Smooth muscle cell (in vitro differentiated cells): ENCODE measurements at regions not wholly inside any gene's neighbourhood (a gene's known extent, or its start where the extent isn't known, plus 50 kb on each side); places are given as distances from the start of the nearest gene placed in this dataset.

ENCODE experiments used
- DNase-seq: peaks from one replicate; lab custom pipeline; 2025; ENCODE audit not compliant: unreplicated experiment; lab: John Stamatoyannopoulos, UW
- H2AFZ ChIP-seq: fragments of 200-600 bp; sonication (generic); 2 replicates; pipeline ENCODE4 v1.6.0; 2016; ENCODE audit warnings: antibody characterized with exemption, low read depth, mild to moderate bottlenecking
- H3F3A ChIP-seq: fragments of 200-600 bp; sonication (generic); 2 replicates; pipeline ENCODE4 v1.6.0; 2017; ENCODE audit warnings: antibody characterized with exemption, low read depth
- H3K27ac ChIP-seq: fragments of 200-600 bp; sonication (generic); 2 replicates; pipeline ENCODE4 v1.5.1; 2016; ENCODE audit warnings: low read depth, mild to moderate bottlenecking
- H3K27me3 ChIP-seq: fragments of 200-600 bp; sonication (generic); 2 replicates; pipeline ENCODE4 v1.6.1; 2016; ENCODE audit warnings: low read depth, mild to moderate bottlenecking
- H3K36me3 ChIP-seq: fragments of 200-600 bp; sonication (generic); 2 replicates; pipeline ENCODE4 v1.5.1; 2016; ENCODE audit warnings: low read depth
- H3K4me1 ChIP-seq: fragments of 200-600 bp; sonication (generic); 2 replicates; pipeline ENCODE4 v1.5.1; 2016; ENCODE audit warnings: low read depth
- H3K4me2 ChIP-seq: fragments of 200-600 bp; sonication (generic); 2 replicates; pipeline ENCODE4 v1.6.0; 2016; ENCODE audit warnings: mild to moderate bottlenecking
- H3K4me3 ChIP-seq: fragments of 200-600 bp; sonication (generic); 2 replicates; pipeline ENCODE4 v1.5.1; 2016; ENCODE audit warnings: mild to moderate bottlenecking
- H3K79me2 ChIP-seq: fragments of 200-600 bp; sonication (generic); 2 replicates; pipeline ENCODE4 v1.6.0; 2016; ENCODE audit warnings: low read depth, mild to moderate bottlenecking
- H3K9ac ChIP-seq: fragments of 200-600 bp; sonication (generic); 2 replicates; pipeline ENCODE4 v1.6.0; 2016; ENCODE audit warnings: low read depth
- H3K9me3 ChIP-seq: fragments of 200-600 bp; sonication (generic); replicated peaks from 2 replicates; pipeline ENCODE4 v1.5.1; 2016; ENCODE audit warnings: low read depth
- H4K20me1 ChIP-seq: fragments of 200-600 bp; sonication (generic); 2 replicates; pipeline ENCODE4 v1.6.0; 2016; ENCODE audit warnings: low read depth
- CTCF ChIP-seq: fragments of 200-600 bp; sonication (generic); IDR thresholded peaks from 2 replicates; pipeline ENCODE4 v1.5.1; 2017; ENCODE audit warnings: borderline replicate concordance, mild to moderate bottlenecking, antibody characterized with exemption; ENCODE audit not compliant: insufficient read depth, poor library complexity, severe bottlenecking
- WGBS: methylation state at CpG from one replicate; pipeline ENCODE4 v1.1.7; 2016; ENCODE audit warnings: low lambda C conversion rate; 5-methylcytosine and 5-hydroxymethylcytosine counted together

- no peaks in the 10 kb centered on the region for H3K36me3 ChIP-seq
- no peak for DNase-seq
- H3K9me3 ChIP-seq: no peaks in the 10 kb centered on the region
- peaks cover 12% of the 10 kb centered on the region for H3K4me1 ChIP-seq
- no peak for TF ChIP-seq CTCF
- no peaks in the 10 kb centered on the region for H4K20me1 ChIP-seq
- no peaks in the 10 kb centered on the region for H3F3A ChIP-seq
- no peak overlapping the region for H3K4me2 ChIP-seq
- H3K4me3 ChIP-seq: no peak overlapping the region
- H3K79me2 ChIP-seq: no peaks in the 10 kb centered on the region
- 90% methylated on average over 7 of the region's 7 CpGs for WGBS
- H3K9ac ChIP-seq: no peak overlapping the region
- H3K27ac ChIP-seq: no peak overlapping the region
- no peak overlapping the region for H2AFZ ChIP-seq
- no peaks in the 10 kb centered on the region for H3K27me3 ChIP-seq
Observed at GRCh38 chr2:217268978-217269377, 409.1 kb upstream of the TNP1 start.

DNA sequence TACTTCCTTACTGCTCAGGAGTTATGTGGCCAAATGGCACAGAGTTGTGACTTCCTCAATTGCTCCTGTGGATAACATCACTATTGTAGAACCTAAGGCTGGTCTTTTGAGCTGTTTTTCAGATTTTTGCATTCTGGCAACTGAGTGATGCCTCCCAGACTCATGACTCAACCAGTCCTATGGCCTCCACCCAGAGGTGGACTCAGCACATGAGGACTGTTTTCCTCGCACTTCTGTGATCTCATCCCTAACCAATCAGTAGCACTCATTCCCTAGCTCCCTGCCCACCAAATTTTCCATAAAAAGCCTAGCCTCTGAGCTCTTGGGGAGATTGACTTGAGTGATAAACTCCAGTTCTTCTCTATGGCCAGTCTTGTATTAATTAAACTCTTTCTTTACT is 407.9 kb upstream of the TNP1 start:
- no peaks in the 10 kb centered on the region for H3K27me3 ChIP-seq
- H4K20me1 ChIP-seq: no peaks in the 10 kb centered on the region
- H3K4me1 ChIP-seq: peaks cover 12% of the 10 kb centered on the region
- H3K27ac ChIP-seq: no peak overlapping the region
- 95% methylated on average over 1 of the region's 1 CpG for WGBS
- H3K9me3 ChIP-seq: no peaks in the 10 kb centered on the region
- H3K36me3 ChIP-seq: no peaks in the 10 kb centered on the region
- no peak overlapping the region for H2AFZ ChIP-seq
- DNase-seq: no peak
- TF ChIP-seq CTCF: no peak
- H3K4me2 ChIP-seq: no peak overlapping the region
- no peaks in the 10 kb centered on the region for H3F3A ChIP-seq
- H3K9ac ChIP-seq: no peak overlapping the region
- no peak overlapping the region for H3K4me3 ChIP-seq
- H3K79me2 ChIP-seq: no peaks in the 10 kb centered on the region

DNA sequence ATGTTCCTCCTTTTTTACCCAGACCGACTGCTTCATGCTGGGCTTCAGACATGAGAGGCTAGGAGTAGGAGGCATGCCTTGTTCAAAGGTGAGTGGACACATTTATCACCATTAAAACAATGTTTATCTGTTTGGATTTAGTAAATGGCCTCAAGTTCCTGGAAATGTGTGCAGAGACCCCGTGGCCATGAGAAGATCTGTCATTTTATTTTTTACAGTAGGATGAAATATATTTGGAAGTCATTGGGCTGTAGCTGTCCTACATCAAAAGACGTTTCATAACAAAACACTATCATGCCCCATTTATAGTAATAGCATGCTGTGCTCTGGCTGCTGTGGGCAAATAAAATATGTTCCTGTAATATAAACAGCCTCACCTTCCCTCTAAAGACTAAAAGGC is 403.9 kb upstream of the TNP1 start:
- Histone ChIP-seq H3K79me2 (no peaks in the 10 kb centered on the region), H4K20me1 (no peaks in the 10 kb centered on the region), H3K36me3 (no peaks in the 10 kb centered on the region), H3K27me3 (no peaks in the 10 kb centered on the region), H3K9me3 (no peaks in the 10 kb centered on the region), H3F3A (no peaks in the 10 kb centered on the region), H3K4me1 (peaks cover 10% of the 10 kb centered on the region), H2AFZ (no peak overlapping the region), H3K27ac (no peak overlapping the region), H3K4me3 (no peak overlapping the region), H3K4me2 (no peak overlapping the region), H3K9ac (no peak overlapping the region)
- DNase-seq: no peak
- 80% methylated on average over 3 of the region's 3 CpGs for WGBS
- TF ChIP-seq CTCF: no peak

- Histone ChIP-seq H3K79me2 (no peaks in the 10 kb centered on the region), H3F3A (no peaks in the 10 kb centered on the region), H3K9ac (no peak overlapping the region), H3K9me3 (no peaks in the 10 kb centered on the region), H3K4me3 (no peak overlapping the region), H3K27me3 (no peaks in the 10 kb centered on the region), H3K27ac (no peak overlapping the region), H2AFZ (no peak overlapping the region), H3K4me2 (no peak overlapping the region), H3K36me3 (no peaks in the 10 kb centered on the region), H4K20me1 (no peaks in the 10 kb centered on the region), H3K4me1 (peaks cover 10% of the 10 kb centered on the region)
- no peak for TF ChIP-seq CTCF
- 77% methylated on average over 2 of the region's 2 CpGs for WGBS
- DNase-seq: no peak
Observed at GRCh38 chr2:217262911-217263310, 403.0 kb upstream of the TNP1 start.
